Stomach (tissue), 4 donors: ENCODE measurements at regions not wholly inside any gene's neighbourhood (a gene's known extent, or its start where the extent isn't known, plus 50 kb on each side); places are given as distances from the start of the nearest gene placed in this dataset.

Experiments used
- CTCF ChIP-seq, 7 experiments: fragments of 450-650 bp in 4 of 7; fragments of 200-600 bp in 3 of 7; sonication (generic) in 3 of 7; IDR thresholded peaks; one replicate each; pipeline ENCODE4 v1.5.1; 2016 to 2019; ENCODE audit warnings: antibody characterized with exemption in 7 of 7, control low read depth in 2 of 7, mild to moderate bottlenecking in 1 of 7
- EP300 ChIP-seq: sonication (generic); formaldehyde crosslinking; IDR thresholded peaks from one replicate; pipeline ENCODE4 v1.6.1; 2017; ENCODE audit warnings: antibody characterized with exemption
- POLR2AphosphoS5 ChIP-seq, 3 donors: sonication (generic); formaldehyde crosslinking; IDR thresholded peaks; one replicate each; pipeline ENCODE4 v1.6.1; 2016; ENCODE audit warnings: antibody characterized with exemption in 3 of 3

- TF ChIP-seq CTCF (IDR thresholded peaks at IDR 0.05) (no peak), EP300 (no peak), POLR2AphosphoS5 (IDR thresholded peaks at IDR 0.05) (no peak)
These were observed 819.9 kb upstream of the GBE1 start for GRCh38 chr3:82581350-82581749.
